Activated CD8-positive, alpha-beta memory T cell treated with anti-CD3 and anti-CD28 coated beads for 4 hours (primary cell): ENCODE measurements at regions not wholly inside any gene's neighbourhood (a gene's known extent, or its start where the extent isn't known, plus 50 kb on each side); places are given as distances from the start of the nearest gene placed in this dataset.

Source experiments
- DNase-seq, 2 donors: peaks; one replicate each; pipeline ENCODE4 v3.0.0-alpha.2; 2020; ENCODE audit warnings: low read depth in 2 of 2

DNA sequence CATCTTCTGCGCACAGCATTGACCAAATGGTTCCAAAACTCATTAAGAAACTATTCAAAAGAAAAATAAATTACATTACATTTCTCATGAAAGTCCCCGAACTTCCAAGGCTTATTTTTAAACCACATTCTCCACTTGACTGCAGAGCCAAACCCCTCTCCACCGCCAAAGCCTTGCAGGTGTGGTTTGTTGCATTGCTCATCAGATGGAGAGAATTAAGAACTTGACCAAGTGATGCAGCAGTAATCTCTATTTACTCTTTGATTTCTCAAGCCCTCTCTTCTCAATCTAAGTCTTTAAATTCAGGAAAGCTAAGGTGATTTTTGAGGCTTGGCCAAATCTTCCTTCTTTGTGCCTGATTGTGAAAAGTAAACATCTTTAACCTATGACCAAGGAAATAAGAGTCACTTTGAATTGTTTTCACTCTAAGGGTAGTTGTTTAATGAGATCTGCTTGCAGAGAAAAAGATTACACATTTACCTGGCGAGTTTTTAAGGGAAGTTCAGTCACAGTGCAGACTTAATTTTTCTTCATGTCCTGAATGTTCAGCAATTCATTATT, 290.5 kb upstream of the ITGA1 start:
- DNase-seq, result no peak

DNA sequence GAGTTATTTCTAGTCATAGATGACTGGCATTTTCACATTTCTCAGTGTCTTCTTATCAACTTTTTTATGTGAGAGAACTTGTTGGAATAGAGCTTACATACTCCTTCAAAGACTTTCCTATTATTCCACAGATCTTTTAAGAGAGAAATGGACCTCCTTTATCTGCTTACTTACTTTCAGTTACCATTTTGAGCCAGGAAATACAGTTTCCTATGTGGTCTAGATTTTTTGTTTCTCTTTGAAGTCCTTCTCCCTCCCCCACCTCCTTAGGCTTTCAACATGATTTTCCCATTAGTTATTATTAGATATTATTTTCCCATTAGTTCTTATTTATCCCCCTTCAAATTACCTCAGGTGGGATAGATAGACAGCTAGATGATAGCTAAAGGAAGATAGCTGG, 289.1 kb upstream of the ITGA1 start:
- no peak for DNase-seq

DNA sequence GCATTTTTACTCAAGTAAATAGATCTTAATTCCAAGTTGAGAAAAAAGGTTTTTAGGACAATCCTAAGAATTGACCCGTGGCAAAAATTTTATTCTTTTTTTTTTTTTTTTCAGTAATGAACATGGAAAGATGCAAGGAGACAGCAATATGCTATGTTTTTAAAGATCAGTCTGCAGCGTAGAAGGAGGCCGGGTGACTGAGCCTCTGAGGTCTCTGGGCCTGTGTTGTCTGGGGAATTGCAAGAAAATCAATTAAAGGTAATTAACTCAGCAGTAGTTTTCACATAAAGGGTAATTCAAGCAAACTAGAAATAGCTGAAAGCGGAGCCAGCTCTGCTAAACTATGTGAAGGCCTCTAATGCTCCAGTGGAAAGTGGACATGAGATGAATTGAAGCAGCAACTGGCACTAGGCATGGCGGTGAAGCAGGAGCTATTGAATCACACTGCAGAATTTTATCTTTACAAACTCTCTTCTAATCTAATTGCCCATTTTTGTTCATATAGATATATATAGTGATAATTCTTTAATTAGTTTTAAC, 285.2 kb upstream of the ITGA1 start:
- no peak for DNase-seq

DNA sequence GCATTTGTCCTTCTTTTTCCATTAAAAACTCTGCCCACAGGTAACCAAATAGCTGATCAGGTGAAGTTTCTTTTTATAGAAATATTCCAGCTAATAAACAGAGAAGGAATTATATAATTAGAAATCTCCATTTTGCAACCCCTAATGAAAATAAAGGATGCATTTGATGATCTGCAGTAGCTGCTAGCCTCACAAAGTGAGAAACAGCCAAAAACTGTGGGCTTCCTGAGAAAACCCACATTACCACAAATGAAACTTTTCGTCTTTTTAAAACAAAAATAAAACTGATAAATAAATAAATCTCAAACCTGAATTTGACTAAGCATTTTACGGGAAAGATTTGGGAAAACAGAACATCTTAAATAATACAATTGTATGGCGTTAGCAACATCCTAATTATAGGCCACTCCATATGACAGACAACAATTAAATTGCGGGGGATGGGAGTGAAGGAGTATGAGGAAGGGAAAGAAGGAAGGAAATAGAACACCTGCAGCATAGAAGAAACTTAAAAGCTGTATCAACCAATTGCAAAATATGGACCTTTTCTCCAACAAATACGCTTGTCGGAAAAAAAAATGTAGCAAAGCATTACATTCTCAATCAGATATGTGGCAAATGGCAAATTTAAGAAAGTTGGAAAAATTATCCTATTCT, 283.0 kb upstream of the ITGA1 start:
- no peak for DNase-seq

DNA sequence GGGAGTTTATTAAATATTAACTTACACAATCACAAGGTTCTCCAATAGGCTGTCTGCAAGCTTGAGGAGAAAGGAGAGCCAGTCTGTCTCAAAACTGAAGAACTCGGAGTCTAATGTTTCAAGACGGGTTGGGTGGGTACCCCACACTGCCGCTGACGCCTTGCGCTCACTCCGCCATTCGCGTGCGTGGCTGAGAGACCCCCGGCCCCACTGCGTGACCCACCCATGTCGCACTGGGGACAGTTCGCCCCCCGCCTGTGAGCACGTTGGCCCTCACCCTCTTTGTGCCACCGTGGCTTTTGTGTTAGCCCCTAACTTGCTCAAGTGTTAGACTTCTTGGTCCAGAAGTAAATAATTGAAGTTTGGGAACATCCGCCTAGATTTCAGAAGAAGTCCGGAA, 270.0 kb upstream of the ITGA1 start:
- no peak for DNase-seq

DNA sequence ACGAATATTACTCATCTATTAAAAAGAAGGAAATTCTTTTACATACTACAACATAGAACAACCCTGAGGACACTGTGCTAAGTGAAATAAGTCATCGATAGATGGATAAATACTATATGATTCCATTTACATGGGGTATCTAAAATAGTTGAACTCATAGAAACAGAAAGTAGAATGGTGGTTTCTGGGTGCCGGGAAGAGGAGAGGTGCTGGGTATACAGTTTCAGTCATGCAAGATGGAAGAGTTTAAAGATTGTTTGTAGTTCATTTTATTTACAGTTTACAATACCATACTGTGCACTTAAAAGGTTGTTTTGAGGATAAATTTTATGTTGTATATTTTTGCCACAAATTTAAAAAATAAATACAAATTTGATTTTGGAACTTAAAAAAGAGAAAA, 267.5 kb upstream of the ITGA1 start:
- DNase-seq, result no peak

DNA sequence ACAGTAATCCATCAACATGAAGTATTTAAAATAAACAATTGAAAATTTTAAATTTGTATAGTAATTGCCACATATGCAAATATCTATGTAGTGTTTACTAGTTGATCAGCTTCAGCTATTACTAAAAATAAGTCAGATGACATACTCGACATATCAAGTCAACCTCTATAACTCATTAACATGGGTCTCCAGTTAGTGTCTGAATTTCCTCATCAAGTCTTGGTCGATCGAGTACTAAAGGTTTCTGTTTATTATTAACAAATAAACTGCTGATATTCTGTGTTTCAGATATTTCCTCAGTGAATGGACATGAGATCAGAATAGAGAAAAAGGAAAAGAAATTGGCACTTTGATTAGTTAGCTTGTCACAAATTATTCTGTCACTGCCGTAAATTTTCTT, 266.5 kb upstream of the ITGA1 start:
- no peak for DNase-seq

DNA sequence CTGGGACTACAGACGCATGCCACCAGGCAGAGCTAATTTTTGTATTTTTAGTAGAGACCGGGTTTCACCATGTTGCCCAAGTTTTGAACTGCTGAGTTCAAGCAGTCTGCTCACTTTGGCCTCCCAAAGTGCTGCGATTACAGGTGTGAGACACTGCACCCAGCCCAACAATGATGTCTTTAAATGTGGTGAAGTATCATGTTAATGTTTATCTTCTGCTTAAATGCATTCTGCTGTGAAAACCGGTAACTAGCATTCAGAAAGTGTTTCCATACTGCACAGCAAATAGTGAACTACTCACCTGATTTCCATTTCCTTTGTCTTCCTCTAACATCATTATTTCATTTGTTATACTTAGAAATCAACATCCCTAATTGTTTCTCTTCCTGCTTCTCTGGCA, 264.0 kb upstream of the ITGA1 start:
- no peak for DNase-seq

DNA sequence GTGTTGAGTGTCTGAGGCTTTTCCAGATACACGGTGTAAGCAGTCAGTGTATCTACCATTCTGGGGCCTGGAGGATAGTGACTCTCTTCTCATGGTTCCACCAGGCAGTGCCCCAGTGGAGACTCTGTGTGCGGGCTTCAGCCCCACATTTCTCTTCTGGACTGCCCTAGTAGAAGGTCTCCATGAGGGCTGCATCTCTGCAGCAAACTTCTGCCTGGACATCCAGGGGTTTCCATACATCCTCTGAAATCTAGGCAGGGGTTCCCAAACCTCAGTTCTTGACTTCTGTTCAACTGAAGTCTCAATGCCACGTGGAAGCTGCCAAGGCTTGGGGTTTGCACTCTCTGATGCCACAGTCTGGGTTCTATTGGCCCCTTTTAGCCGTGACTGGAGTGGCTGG, 256.6 kb upstream of the ITGA1 start:
- no peak for DNase-seq

DNA sequence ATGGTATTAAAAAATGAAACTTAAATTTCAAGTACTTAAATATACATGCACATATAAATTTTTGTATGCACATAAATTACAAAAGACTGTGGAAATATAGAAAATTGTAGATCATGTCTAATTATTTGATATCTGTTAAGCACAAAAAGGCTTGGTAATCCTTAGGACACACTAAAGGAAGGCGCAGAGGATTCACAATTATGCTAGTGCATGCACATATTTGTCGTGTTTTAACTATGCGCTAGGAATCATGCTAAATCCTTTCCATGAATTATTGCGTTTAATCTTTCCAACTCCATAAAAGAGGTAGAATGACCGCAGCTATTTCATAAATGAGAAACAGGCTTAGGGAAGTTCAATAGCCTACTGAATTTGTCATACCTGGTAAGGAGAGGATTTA, 244.1 kb upstream of the ITGA1 start:
- no peak for DNase-seq

DNA sequence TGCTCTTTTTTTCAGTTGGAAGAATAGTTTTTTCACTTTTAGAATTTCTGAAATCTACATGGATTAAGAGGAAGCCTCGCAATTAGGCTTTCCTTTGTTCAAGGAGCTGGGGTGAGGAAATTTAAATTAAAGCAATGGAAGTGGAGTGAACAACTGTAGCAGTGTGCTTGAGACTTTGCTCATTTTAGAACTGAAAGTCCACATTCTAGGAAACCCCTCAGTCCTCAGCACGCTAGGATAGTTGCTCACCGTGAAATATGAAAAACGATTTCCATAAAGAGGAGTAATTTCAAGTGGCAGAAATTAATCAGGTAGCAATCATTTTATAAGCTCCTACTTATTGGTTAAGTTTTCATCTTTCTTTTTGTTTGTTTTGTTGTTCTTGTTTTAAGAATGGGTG, 243.0 kb upstream of the ITGA1 start:
- DNase-seq, result no peak

DNA sequence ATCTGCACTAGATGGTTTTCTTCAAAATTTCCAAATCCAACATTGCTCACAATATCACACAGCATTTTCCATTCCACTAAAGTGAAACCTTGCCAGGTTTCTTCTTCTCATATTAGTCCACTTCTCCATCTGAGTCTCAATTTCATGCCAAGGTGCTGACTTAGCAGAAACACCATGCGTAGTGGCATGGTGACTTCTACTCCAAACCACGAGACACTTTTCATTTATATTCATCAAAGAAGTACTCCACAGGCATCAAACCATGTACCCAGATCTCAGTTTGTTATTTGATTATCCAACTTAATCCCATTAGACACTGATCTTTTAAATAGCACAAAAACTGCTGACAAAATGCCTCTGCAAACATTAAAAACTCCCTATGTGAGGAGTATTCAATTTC, 233.4 kb upstream of the ITGA1 start:
- no peak for DNase-seq

DNA sequence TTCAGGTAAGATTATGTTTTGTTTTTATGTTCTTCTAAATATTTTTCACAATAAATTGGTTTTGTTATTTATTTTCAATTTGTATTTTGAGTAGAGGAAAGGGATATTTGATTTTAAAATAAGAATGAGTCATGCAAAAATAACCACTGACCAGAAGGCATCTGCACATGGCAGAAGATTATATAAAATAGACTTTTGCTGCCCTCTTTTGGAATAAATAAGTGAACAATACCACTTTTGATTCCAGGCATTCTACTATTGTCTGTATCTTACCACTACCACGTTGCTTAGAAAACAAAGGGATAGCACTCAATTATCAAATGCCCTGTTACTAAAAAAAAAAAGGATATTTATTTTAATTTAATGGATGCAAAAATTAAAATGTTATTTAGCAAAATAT, 227.3 kb upstream of the ITGA1 start:
- no peak for DNase-seq

DNA sequence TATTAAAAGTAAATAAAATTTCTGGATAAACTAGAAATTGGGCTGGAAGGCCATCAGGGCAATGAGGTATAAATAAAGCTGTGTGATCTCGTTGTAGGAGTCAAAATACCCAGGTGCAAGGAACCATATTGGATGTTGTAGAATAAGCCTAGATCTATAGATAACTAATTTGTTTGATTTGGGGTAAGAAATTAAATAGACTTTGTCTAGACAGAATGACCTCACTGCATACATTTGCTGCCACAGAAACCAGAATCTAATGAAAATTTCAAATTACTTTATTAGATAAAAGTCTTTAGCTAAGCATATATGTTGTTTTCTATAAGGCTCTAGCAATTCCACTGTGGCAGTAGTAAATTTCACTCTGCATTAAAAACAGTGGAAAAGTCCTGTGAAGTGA, 225.2 kb upstream of the ITGA1 start:
- DNase-seq, result no peak

DNA sequence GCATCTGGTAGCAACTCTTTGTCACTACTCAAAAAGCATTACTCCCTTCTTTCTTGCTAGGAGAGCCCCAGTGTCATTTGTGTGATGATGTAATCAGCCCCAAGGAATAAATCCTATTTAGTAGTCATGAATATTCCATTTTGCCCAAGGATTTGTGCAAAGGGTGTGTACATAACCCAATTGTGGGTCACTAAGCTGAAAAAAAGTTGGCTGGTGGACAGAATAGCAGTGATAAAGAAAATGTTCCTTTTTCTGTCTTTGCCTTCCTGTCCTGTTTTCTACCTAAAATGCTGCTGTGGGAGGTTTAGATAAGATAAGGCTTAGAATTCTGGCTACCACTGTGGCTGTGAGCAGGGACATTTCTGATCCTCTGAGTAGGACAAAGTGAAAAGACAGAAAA, 223.1 kb upstream of the ITGA1 start:
- DNase-seq, result no peak

DNA sequence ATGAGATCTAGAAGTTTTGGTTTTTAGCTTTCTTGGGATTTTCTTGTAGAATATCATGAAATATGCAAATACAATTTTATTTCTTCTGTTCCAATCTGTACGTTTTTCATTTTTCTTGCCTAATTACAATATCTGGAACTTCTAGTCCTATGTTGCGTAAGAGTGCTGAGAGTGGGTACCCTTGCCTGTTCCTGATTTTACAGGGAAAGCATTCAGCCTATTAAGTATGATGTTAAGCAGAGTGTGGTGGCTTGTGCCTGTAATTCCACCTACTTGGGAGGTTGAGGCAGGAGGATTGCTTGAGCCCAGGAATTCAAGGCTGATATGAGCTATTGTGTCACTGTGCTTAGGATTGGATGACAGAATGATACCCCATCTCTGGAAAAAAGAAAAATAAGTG, 210.2 kb upstream of the ITGA1 start:
- no peak for DNase-seq

DNA sequence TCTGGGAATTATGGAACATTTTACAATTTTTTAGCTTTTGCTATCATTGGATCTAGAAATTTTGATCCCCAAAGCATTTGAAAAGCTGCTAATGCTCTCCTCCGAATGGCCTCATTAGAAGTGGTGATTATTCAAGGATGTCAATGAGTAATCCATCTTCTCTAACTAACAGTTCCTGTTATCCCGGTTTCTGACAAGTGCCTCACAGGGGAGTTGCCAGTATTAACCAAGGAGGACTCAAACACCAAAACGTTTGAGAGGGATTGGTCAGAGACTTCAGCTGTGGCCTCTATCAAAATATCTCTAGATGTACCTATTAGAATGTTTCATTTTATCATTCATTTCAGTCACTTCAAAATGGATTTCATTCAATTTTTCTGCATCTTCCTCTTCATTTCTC, 208.3 kb upstream of the ITGA1 start:
- no peak for DNase-seq

DNA sequence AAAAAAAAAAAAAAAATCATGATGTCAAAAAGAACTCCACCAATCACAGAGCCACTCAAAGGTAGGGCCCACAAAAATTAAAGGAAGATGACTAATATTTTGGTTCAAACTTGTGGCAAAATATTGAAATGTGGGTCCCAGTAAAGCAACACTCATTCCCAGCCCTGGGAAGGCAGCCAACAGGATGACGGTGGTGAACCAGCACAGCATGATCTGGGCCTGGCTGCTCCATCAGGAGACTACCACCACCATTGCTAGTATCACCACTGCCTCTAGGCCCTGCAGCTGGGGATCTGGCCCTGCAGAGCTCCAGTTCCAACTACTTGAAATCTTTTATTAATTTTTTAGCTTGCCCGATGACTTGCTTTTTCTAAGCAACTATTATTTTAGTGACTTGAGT, 206.8 kb upstream of the ITGA1 start:
- DNase-seq, result no peak

DNA sequence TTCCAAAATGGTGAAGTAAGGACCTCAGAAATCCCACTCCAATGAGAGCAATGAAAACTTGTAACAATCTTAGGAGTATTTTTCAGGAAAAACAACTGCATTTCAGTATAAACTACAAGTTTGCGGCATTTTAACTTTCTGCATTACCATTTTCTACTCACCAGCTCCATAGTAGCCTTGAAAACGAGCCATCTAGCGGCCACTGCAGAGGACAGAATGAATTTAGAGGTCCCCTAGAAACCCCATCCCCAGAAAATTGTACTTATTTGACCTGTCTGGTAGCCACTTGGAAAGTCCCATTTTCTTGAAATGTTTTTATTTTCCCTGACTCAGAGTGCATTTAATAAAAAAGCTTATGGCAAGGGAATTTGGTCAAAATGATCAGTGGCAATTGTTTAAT, 205.4 kb upstream of the ITGA1 start:
- no peak for DNase-seq

DNA sequence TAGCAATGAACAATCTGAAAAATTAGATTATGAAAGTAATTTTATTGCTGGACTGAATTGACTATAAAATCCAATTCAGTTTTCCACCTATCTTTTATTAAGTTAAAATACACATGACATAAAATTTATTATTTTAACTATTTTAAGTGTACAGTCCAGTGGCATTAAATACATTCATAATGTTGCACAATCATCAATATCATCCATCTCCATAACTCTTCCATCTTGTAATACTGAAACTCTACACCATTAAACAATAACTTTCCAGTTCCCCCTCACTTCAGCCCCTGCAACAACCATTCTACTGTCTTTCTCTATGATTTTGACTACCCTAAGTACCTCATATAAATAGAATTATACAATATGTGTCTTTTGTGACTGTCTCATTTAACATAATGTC, 200.6 kb upstream of the ITGA1 start:
- DNase-seq, result no peak

DNA sequence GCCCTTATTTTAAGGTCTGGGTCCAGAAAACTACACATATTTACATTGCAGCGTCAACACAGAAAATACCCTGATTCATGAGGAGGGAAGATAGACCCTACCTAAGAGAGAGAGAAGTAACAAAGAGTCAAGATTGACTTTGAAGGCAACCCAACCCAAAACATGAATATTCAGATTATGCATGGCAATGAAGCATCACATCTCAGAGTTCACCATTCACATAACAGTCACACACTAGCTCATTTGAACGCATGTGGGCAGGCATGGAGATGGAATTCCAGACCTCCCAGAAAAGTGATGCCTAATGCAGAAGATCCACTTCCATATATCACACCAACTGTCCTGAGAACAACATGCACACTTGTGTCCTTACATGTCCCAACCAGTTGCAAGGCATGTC, 190.1 kb upstream of the ITGA1 start:
- DNase-seq, result no peak

DNA sequence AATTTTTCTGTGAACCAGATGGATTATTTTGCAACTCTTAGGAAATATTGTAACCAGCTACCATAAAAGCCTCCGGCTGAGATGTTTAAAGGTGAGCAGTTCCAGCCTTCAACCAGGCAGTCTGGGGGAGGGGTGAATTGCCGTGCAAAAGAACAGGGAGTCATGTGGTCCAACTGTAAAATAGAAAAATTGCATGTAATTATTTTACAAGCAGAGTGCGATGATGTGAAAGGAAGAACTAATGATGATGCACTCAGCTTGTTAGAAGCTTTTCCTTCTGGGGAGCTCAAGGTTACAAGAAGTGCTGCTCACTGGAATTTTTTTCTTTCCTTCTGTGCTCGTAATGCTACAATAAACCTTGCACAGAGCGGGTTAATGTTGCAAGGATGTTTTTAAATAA, 188.7 kb upstream of the ITGA1 start:
- no peak for DNase-seq

DNA sequence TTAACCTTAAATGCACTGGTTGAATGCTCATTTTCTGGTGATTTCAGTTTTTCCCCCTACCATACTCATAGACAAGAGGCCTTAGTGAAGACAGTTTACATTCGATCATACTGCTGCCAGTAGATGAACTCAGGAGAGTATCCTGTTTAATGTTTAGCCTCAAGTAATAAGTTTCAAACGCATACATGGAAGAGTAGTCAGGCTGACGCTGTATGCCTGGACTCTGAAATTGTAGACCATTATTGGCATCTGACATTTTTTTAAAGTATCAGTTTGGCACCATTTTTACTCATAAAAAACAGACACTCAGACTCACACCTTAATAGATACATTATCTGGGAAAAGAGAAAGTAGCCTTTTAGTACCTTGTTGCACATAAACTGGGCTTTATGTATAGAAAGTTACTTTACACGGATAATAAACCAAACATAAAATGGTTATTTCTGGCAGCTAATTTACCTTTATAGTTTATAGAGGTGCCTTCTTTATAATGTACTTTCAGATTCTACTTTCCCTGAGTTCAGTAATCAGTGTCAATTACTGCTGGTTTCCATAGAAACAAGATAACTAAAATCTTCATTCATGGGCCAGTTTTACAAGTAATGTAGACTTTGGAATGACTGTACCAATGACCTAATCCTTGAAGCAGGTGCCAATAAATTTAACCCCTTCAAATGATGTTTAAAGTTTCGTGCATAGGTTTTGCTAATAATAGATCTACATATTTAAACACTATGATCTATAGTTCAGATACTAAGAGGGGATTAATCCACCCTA, 183.8 kb upstream of the ITGA1 start:
- no peak for DNase-seq
